NCI-H82 treated with DMSO at 0.1 percent for 48 hours (cell line): ENCODE measurements at regions not wholly inside any gene's neighbourhood (a gene's known extent, or its start where the extent isn't known, plus 50 kb on each side); places are given as distances from the start of the nearest gene placed in this dataset.
A peak's percentile ranks its signal among the peaks of the same experiment; 100 is the strongest.
"Not testable (repeated sequence)": the region's sequence is repeated elsewhere in the genome, so short reads cannot be mapped to it uniquely, and the experiment has no call there.

Experiments used
- DNase-seq: peaks from one replicate; lab custom pipeline; 2025; ENCODE audit not compliant: unreplicated experiment; lab: John Stamatoyannopoulos, UW

DNA sequence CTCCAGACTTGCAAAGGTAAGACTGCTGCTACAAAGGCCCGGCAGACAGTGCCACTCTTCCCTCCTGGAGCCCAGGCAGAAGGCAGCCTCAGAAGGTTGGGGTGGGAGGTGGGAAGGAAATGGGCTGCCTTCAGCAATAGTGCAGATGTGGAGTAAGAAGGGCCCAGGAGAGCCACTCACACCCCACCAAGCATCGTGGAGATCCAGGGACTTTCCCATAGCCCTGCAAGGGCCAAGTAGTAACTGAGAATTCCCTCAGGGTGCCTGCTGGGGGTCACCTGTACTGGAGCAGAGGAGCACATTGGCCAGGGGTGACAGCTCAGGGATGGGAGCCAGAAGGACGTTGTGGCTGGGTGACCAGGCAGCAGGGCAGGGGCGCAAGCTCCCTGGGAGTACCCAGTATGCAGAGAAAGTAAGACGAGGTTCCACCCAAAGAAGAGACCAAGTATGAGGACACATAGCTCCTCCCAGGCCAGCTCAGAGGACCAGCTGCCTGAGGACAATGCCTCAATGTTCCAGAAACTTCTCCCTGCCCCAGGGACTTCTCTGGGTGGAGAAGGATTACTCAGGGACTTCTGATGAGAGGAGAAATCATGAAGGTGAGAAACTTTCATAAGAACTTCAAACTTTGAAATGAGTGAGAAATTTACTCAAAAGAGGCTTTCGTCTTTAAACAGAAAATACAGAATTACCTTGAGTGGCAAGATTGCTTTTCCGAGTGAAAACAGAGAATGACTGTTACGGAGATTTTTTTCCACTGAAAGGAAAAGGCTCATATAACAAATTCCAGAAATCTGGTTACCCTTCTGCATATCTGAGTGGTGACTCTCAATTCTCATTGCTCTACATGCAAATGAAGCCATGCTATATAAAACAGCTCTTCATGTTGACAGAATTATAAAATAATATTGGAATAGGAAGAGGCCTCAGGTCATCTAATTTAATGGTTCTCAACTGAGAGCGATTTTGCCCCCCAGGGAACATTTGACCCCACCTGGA lies 87.9 kb upstream of the TRIO start:
- DNase-seq, result no peak

DNA sequence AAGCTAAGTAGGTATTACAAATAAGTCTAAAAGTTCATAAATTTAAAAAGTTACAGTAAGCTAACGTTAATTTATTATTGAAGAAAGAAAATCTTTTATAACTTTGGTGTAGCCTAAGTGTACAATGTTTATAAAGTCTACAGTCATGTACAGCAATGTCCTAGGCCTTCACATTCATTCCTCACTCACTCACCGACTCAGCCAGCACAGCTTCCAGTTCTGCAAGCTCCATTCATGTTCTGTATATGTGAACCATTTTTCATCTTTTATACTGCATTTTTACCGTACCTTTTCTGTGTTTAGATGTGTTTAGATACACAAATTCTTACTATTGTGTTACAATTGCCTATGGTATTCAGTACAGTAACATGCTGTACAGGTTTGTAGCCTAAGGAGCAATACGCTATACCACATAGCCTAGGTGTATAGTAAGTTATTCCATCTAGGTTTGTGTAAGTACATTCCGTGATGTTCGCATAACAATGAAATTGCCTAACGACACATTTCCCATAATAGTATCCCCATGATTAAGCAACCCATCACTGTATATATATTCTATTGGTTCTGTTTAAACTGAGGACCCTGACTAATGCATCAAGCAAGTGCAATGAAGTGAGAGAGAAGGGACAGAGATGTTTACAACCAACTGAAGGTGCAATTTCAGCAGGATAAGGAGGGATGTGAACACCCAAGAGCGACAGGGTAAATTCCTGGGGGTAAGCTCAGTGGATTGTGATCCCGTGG lies 88.9 kb upstream of the TRIO start:
- DNase-seq, result no peak

GRCh38 chr5:14050821-14051220 lies 92.3 kb upstream of the TRIO start:
- DNase-seq, result no peak

DNA sequence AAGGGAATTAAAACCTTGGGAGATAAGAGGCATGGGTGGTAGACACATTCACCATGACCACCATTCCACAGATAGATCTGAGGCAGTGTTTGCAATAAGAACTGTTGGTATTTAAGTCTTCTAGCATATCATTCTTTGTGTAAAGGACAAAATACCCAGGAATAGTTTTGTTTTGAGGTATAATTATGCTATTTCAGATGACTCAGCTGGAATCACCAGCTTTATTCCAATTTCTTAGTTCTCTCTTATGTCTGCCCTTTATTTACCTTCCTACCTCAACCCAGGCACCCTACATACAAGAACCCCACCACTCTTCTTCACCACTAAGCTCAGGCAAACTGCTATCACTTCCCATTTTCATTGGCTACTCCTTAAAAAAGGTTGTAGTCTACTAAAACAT lies 94.7 kb upstream of the TRIO start:
- DNase-seq, result no peak

GRCh38 chr5:14041528-14042192 lies 97.2 kb upstream of the DNAH5 start:
- DNase-seq, result no peak

DNA sequence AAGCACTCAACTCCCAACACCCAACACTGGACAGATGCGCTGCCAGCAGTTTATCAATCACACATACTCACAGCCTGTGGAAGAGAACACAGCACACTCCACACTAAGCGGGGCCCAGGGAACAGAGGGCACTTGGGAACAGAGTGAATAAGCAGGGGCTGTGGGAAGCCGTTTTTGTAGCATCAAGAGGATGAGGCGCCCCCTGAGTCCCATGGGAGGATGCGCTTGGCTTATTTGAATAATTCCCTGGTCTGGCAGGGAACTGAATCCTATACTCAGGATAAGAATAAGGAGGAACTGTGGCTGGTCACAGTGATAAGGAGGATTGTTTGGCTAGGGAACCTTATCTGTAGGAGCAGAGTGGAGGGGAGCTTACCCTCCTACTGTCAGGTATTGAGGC lies 96.1 kb upstream of the DNAH5 start:
- DNase-seq, result peak; percentile 5

GRCh38 chr5:14039576-14039975 lies 95.1 kb upstream of the DNAH5 start:
- DNase-seq, result no peak

- no peak for DNase-seq
These were observed 94.6 kb upstream of the DNAH5 start for GRCh38 chr5:14039063-14039462.

DNA sequence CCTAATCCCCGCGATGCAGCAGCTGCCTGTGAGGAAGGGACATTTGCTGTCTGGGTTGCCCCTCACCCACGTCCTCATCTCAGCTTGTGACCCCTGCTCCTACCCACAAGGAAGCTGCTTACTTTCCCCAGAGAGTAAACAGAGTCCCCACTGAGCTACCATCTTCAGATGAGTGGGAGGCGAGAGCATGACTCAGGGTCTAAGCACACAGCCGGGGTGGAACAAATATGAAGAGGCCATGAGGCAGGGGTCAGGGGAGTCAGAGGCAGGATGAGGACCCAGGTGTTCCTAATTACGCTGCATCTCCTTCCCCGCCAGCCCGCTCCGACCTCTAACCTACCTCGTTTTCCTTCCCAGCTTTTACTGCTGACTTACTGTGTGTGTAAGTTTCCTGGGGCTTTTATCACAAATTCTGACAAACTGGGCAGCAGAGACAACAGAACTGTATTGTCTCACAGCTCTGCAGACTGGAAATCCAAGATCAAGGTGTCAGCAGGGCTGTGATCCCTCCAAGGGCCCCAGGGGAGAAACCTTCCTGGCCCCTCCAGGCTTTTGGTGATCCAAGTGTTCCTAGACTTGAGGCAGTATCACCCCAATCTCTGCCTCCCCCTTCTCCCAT lies 94.0 kb upstream of the DNAH5 start:
- DNase-seq, result no peak

DNA sequence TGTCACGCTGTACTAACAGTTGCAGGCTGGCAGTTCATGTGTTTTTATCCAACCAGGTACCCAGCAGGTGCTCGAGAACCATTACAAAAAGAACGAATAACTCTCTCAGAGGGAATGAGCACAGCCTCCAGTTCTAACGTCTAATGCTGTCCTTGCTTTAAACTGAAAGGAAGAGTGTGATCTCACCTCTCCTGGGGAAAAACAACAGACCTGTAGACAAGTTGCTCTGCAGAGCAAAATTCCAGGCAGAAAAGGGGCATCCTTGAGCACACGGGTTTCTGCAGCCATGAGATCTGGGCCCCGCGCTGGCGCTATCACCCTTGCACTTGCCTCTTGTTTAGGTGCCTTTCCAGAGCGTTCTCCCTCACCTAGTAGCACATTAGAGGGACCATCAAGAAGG lies 92.5 kb upstream of the DNAH5 start:
- DNase-seq, result no peak

DNA sequence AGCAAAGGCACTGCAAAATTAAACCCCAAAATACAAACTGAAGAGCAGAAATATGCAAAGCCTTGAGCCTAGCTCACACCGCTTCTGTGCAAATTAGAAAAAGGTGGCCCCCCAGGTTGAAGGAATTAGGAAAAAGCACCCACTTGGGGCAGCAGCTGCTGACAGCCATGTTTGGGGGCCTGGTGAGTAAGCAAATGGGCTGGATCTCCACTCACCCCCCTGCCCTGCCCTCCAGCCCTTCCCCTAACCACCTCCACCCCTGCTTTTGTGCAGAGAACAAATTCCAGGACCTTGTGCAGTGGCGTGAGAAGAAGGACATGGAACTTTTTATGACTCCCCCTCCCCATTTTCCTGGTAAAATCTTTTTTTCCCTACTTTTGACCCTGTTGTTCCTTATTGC lies 92.0 kb upstream of the DNAH5 start:
- DNase-seq, result no peak

GRCh38 chr5:14035859-14036503 lies 91.5 kb upstream of the DNAH5 start:
- DNase-seq, result no peak

DNA sequence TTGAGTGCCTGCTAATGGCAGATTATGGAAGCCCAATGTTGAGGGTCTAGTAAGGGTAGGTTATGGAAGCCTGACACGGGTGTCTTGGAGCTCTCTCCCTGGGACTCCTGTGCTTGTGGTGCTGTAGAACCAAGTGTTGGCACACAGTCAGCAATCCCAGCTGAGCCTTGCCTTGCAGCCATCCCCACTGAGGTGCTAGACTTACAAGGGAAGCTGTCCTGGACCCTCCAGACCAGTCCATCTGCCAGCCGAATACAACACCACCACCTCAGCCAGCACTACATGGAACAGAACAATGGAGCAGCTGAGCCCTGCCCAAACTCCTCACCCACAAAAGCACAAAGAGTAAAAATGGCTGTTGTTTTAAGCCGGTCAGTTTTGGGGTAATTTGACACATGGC lies 90.5 kb upstream of the DNAH5 start:
- no peak for DNase-seq

DNA sequence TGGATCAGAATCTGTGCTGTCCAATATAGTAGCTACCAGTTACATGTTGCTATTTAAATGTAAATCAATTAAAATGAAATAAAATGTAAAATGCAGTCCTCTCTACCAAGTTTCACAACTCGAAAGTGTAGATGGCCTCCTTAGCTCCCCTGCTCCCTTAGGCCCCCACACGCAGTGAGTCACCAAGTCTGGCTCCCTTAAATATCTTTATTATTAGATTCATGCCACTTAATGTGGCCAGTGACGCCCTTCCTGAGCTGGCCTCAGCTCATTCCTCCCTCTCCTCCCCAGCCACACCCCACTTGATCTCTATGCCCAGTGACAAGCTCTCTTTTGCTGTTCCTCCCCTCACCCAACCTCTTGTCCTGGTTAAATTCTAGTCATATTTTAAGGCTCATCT lies 88.4 kb upstream of the DNAH5 start:
- no peak for DNase-seq

- DNase-seq, result no peak
These were observed 84.6 kb upstream of the DNAH5 start for GRCh38 chr5:14028938-14029584.

DNA sequence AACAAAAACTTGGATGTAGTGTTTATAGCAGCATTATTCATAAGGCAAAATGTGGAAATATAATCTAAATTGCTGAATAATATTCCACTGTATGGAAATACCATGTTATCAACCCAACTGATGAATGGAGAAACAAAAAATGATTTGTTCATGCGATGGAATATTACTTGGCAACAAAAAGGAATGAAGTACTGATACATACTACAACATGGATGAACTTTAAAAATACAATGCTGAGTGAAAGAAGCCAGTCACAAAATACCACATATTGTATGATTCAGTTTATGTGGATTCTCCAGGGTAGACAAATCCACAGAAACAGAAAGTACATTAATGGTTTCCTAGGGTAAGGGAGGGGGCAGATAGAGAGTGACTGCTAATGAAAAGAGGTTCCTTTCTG lies 83.7 kb upstream of the DNAH5 start:
- no peak for DNase-seq

DNA sequence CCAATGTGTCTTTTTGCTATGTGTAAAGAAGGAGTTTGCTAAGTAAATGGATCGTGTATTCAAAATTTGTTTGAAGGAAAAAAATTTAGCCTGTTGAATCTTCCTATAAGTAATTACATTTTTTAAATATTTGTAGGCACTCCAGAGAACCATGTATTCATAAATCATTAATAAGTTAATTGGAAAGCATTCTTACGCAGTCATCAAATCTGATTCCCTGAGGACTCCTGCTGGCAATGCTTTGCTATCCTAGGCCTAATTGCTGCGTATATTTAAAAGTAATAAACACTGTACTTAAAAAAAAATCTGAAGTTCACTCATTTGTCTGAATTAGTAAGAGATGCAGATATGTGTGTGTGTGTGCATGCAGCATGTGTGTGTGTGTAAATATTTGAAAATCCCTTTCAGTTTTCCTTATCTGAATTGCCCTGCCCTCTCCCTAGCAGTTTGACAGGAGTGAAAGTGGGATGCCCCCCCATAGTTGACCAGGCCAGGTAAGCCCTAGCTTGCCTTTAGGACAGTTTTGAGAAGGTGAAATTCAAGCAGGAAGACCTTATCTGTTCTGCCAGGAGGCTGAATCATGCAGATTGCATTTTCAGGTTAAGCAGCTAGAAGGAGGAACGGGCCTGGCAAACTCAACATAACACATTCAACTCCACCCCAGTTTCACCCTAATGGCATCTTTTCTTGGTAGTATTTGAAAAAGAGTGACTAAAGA lies 81.2 kb upstream of the DNAH5 start:
- DNase-seq, result no peak

DNA sequence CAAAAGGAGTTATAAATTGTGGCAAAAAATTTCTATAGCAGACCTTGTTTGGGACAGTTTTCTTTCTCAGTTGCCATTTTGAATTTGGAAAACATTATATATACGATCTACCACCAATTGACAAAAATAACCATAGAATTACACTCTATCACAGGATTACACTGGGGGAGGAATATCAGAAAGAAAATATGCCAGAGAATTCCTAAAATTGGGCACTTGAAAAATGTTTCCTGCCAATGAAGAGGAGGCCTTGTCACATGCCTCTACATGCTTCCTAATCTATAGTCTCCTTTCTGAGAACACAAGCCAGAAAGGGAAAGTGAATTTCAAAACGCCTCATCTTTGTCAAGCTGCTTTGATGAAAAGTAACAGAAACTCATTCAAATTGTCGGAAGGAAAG lies 78.5 kb upstream of the DNAH5 start:
- no peak for DNase-seq

DNA sequence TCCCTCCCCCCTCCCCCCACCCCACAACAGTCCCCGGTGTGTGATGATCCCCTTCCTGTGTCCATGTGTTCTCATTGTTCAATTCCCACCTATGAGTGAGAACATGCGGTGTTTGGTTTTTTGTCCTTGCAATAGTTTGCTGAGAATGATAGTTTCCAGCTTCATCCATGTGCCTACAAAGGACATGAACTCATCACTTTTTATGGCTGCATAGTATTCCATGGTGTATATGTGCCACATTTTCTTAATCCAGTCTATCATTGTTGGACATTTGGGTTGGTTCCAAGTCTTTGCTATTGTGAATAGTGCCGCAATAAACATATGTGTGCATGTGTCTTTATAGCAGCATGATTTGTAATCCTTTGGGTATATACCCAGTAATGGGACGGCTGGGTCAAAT lies 76.5 kb upstream of the DNAH5 start:
- DNase-seq, result not testable (repeated sequence)
